Panc1 (cell line): ENCODE measurements at regions not wholly inside any gene's neighbourhood (a gene's known extent, or its start where the extent isn't known, plus 50 kb on each side); places are given as distances from the start of the nearest gene placed in this dataset.

Source experiments
- POLR2AphosphoS5 ChIP-seq: IDR thresholded peaks from 2 replicates; pipeline ENCODE4 v1.6.1; 2012; ENCODE audit warnings: mild to moderate bottlenecking, low read depth, low read length, moderate library complexity
- TF ChIP-seq, protein P1 (sequence below): fragments of 450-650 bp; IDR thresholded peaks from 2 replicates; pipeline ENCODE4 v1.5.1; 2017; ENCODE audit warnings: mild to moderate bottlenecking

DNA sequence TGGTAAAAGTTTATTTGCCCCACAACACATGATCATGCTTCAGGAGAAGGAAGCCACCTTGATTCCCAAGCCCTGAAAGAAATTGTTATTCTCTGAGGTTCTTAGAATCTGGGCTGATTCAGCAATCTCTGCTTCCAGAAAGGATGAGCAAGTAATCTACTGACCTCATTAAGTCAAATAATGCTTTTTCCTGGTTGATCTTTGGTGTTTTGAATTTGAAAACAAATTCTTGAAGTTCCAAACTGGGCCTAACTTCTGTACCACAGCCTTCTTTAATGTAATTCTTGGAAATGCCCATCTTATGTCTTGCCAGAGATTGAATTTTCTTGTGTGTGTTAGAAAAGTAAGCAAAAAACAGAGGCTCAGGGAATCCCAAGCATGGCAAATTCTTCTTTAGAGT is 319.2 kb upstream of the DDHD1 start:
- TF ChIP-seq, protein P1, sequence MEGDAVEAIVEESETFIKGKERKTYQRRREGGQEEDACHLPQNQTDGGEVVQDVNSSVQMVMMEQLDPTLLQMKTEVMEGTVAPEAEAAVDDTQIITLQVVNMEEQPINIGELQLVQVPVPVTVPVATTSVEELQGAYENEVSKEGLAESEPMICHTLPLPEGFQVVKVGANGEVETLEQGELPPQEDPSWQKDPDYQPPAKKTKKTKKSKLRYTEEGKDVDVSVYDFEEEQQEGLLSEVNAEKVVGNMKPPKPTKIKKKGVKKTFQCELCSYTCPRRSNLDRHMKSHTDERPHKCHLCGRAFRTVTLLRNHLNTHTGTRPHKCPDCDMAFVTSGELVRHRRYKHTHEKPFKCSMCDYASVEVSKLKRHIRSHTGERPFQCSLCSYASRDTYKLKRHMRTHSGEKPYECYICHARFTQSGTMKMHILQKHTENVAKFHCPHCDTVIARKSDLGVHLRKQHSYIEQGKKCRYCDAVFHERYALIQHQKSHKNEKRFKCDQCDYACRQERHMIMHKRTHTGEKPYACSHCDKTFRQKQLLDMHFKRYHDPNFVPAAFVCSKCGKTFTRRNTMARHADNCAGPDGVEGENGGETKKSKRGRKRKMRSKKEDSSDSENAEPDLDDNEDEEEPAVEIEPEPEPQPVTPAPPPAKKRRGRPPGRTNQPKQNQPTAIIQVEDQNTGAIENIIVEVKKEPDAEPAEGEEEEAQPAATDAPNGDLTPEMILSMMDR = no peak
- TF ChIP-seq POLR2AphosphoS5 = no peak
